WERI-Rb-1 (cell line): ENCODE measurements at regions not wholly inside any gene's neighbourhood (a gene's known extent, or its start where the extent isn't known, plus 50 kb on each side); places are given as distances from the start of the nearest gene placed in this dataset.

Experiments
- DNase-seq: peaks from one replicate; pipeline ENCODE4 v3.0.0-alpha.2; 2020
- H3K27ac ChIP-seq: fragments of 250-450 bp; sonication (Bioruptor Pico); 2 replicates; pipeline ENCODE4 v1.5.1; 2020; ENCODE audit warnings: mild to moderate bottlenecking, moderate library complexity
- H3K27me3 ChIP-seq: fragments of 250-450 bp; sonication (Bioruptor Pico); 2 replicates; pipeline ENCODE4 v1.5.1; 2021; ENCODE audit warnings: mild to moderate bottlenecking, low read depth, moderate library complexity; ENCODE audit not compliant: insufficient read depth, severe bottlenecking
- H3K36me3 ChIP-seq: fragments of 250-450 bp; sonication (Bioruptor Pico); 2 replicates; pipeline ENCODE4 v1.5.1; 2020; ENCODE audit warnings: mild to moderate bottlenecking, moderate library complexity
- H3K4me3 ChIP-seq: 2 replicates; pipeline ENCODE4 v1.5.1; 2011; ENCODE audit warnings: low read depth, mild to moderate bottlenecking, control low read depth, low read length
- H3K9me3 ChIP-seq: fragments of 250-450 bp; sonication (Bioruptor Pico); 2 replicates; pipeline ENCODE4 v1.5.1; 2021; ENCODE audit warnings: mild to moderate bottlenecking, moderate library complexity; ENCODE audit not compliant: severe bottlenecking
- CTCF ChIP-seq: IDR thresholded peaks from 2 replicates; pipeline ENCODE4 v1.5.1; 2011; ENCODE audit warnings: low read depth, mild to moderate bottlenecking, control low read depth, inconsistent platforms, low read length

- no peak for DNase-seq
- Histone ChIP-seq H3K9me3 (peaks cover 3% of the 10 kb centered on the region), H3K27me3 (no peaks in the 10 kb centered on the region), H3K27ac (no peak overlapping the region), H3K4me3 (no peak overlapping the region), H3K36me3 (no peaks in the 10 kb centered on the region)
- no peak for TF ChIP-seq CTCF
Observed at GRCh38 chr17:56087199-56087598, 66.1 kb upstream of the ANKFN1 start.

GRCh38 chr17:56096026-56096810 is 57.1 kb upstream of the ANKFN1 start:
- Histone ChIP-seq H3K27me3 (peaks cover 3% of the 10 kb centered on the region), H3K9me3 (no peaks in the 10 kb centered on the region), H3K36me3 (no peaks in the 10 kb centered on the region), H3K27ac (no peak overlapping the region), H3K4me3 (no peak overlapping the region)
- no peak for DNase-seq
- no peak for TF ChIP-seq CTCF

DNA sequence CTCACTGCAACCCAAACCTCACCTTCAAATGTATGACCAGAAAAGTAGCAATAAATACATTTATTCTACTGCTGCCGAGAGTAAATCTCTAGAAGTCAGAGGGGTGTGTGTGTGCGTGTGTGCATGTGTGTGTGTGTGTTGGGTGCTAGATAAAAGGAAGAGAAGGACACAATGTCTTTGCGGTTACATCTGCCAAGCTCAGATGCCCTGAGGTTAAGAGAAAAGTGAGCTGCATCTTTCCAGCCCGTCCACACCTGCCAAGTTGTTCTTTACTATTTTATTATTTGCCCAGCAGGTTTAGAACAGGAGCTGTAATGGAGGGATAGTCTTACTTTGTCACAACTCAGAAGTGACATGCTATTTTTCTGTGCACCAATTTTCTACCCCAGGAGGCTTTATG is 54.5 kb upstream of the ANKFN1 start:
- Histone ChIP-seq H3K36me3 (no peaks in the 10 kb centered on the region), H3K27ac (no peak overlapping the region), H3K4me3 (no peak overlapping the region), H3K9me3 (no peaks in the 10 kb centered on the region), H3K27me3 (peaks cover 3% of the 10 kb centered on the region)
- DNase-seq, result no peak
- no peak for TF ChIP-seq CTCF

- no peak for TF ChIP-seq CTCF
- no peak for DNase-seq
- Histone ChIP-seq H3K27ac (no peak overlapping the region), H3K27me3 (peaks cover 3% of the 10 kb centered on the region), H3K4me3 (no peak overlapping the region), H3K36me3 (no peaks in the 10 kb centered on the region), H3K9me3 (no peaks in the 10 kb centered on the region)
Observed at GRCh38 chr17:56099649-56100048, 53.6 kb upstream of the ANKFN1 start.
